ENCODE measurements at regions not wholly inside any gene's neighbourhood (a gene's known extent, or its start where the extent isn't known, plus 50 kb on each side); places are given as distances from the start of the nearest gene placed in this dataset.
A peak's percentile ranks its signal among the peaks of the same experiment; 100 is the strongest.

DNA sequence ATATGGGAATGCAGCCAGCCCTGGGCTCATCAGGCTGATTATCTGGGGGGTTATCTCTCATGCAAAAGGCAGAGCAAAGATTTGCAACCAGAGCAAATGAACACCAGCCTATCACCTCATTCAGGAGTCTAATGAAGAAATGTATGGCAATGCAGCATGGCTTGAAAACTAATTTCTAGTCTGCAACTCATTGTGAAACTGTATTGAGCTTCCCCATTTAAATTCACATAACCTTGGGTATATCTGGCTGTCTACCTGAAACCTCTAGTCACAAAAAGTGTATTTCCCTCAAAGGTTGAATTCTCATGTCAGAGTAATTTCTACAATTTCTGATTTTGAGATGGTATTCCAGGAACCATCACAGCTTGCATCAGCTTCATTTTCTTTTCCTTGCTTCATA is 240.0 kb downstream of the SDHAF3 start:
- H3K4me3 ChIP-seq = no peak overlapping the region
- H3K4me2 ChIP-seq (ENCODE audit: control insufficient read depth, insufficient read depth) = no peak overlapping the region
- H3K27ac ChIP-seq (ENCODE audit: control insufficient read depth, insufficient read depth) = no peak overlapping the region
- ChIA-PET RAD21 (ENCODE audit: unreplicated experiment) (no interaction called here), CTCF (no interaction called here), POLR2A (no interaction called here), SMC1A (ENCODE audit: uncharacterized antibody, unreplicated experiment) (no interaction called here)
- no peak overlapping the region for H2AFZ ChIP-seq (ENCODE audit: control insufficient read depth, low read depth, low read length)
- no peak for TF ChIP-seq PAX8 (IDR thresholded peaks at IDR 0.05)
- peak; percentile 37; the same call in 1 of the 2 replicates for TF ChIP-seq JUNB (IDR thresholded peaks at IDR 0.05)
- H3K4me1 ChIP-seq (ENCODE audit: control insufficient read depth, insufficient read depth, low read length) = no peaks in the 10 kb centered on the region
- no peaks in the 10 kb centered on the region for H3K9me3 ChIP-seq (replicated peaks; ENCODE audit: control insufficient read depth, insufficient read depth, low read length)
- in situ Hi-C loops (cut with MboI) = no loop called here
- no peaks in the 10 kb centered on the region for H3K27me3 ChIP-seq (replicated peaks in 1 of 2; ENCODE audit: control insufficient read depth in 2 of 2, insufficient read depth in 2 of 2, low read length in 1 of 2)
- DNase-seq (ENCODE audit: low read depth, low spot score) (no peak), ATAC-seq (peak; percentile 72), FAIRE-seq (no peak)
- H4K20me1 ChIP-seq (ENCODE audit: control insufficient read depth, insufficient read depth) = no peaks in the 10 kb centered on the region
- H3K9ac ChIP-seq (ENCODE audit: control insufficient read depth, insufficient read depth, low read length) = no peak overlapping the region
- H3K79me2 ChIP-seq (ENCODE audit: control insufficient read depth, insufficient read depth, low read length) = no peaks in the 10 kb centered on the region
- intact Hi-C loops (cut with micrococcal nuclease; ENCODE audit: unreplicated experiment) = no loop called here
- BruUV-seq (replicated peaks) = no TSS peak
- no peaks in the 10 kb centered on the region for H3K36me3 ChIP-seq (ENCODE audit: control insufficient read depth in 2 of 2, insufficient read depth in 2 of 2, low read length in 1 of 2)

DNA sequence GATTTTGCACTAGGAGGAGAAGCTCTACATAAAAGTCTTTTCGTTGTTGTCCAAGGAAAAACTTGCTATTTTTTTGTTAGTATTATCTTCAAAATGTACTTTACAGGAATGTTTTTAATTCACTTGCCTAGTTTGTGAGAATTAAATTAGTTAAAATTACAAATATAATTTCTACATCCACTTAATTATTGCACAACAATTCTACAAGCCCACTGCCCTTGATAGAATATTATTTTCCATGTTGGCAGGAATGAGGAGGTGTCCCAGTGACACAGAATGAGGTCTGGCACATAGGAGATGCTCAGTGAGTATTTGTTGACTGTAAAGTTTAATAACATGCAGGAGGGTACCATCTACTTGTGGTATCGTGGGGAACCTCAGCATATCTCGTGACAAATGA is 255.4 kb downstream of the SDHAF3 start:
- ChIA-PET RAD21 (ENCODE audit: unreplicated experiment) (no interaction called here), POLR2A (no interaction called here), SMC1A (ENCODE audit: uncharacterized antibody, unreplicated experiment) (interaction anchor here (0.8 kb wide), 1 partner anchor 18 kb away, joined by 3 read pairs; no protein-coding TSS in a partner anchor), CTCF (interaction anchor here (1.0 kb wide), 1 partner anchor 10 kb away, joined by 5 read pairs; no protein-coding TSS in a partner anchor)
- Histone ChIP-seq H3K36me3 (ENCODE audit: control insufficient read depth in 2 of 2, insufficient read depth in 2 of 2, low read length in 1 of 2) (no peaks in the 10 kb centered on the region), H3K9me3 (replicated peaks; ENCODE audit: control insufficient read depth, insufficient read depth, low read length) (no peaks in the 10 kb centered on the region), H3K9ac (ENCODE audit: control insufficient read depth, insufficient read depth, low read length) (no peak overlapping the region), H4K20me1 (ENCODE audit: control insufficient read depth, insufficient read depth) (no peaks in the 10 kb centered on the region), H3K4me1 (ENCODE audit: control insufficient read depth, insufficient read depth, low read length) (no peaks in the 10 kb centered on the region), H3K27ac (ENCODE audit: control insufficient read depth, insufficient read depth) (no peak overlapping the region), H3K4me3 (no peak overlapping the region), H3K27me3 (replicated peaks in 1 of 2; ENCODE audit: control insufficient read depth in 2 of 2, insufficient read depth in 2 of 2, low read length in 1 of 2) (no peaks in the 10 kb centered on the region), H3K4me2 (ENCODE audit: control insufficient read depth, insufficient read depth) (no peak overlapping the region), H3K79me2 (ENCODE audit: control insufficient read depth, insufficient read depth, low read length) (no peaks in the 10 kb centered on the region), H2AFZ (ENCODE audit: control insufficient read depth, low read depth, low read length) (no peak overlapping the region)
- FAIRE-seq (no peak), ATAC-seq (no peak), DNase-seq (ENCODE audit: low read depth, low spot score) (no peak)
- 0% methylated on average over 3 of the region's 3 CpGs for WGBS (ENCODE audit: insufficient coverage, insufficient replicate concordance, low lambda C conversion rate, missing lambda C conversion rate)
- in situ Hi-C loops (cut with MboI) = no loop called here
- intact Hi-C loops (cut with micrococcal nuclease; ENCODE audit: unreplicated experiment) = no loop called here
- no TSS peak for BruUV-seq (replicated peaks)
- TF ChIP-seq, protein P1, sequence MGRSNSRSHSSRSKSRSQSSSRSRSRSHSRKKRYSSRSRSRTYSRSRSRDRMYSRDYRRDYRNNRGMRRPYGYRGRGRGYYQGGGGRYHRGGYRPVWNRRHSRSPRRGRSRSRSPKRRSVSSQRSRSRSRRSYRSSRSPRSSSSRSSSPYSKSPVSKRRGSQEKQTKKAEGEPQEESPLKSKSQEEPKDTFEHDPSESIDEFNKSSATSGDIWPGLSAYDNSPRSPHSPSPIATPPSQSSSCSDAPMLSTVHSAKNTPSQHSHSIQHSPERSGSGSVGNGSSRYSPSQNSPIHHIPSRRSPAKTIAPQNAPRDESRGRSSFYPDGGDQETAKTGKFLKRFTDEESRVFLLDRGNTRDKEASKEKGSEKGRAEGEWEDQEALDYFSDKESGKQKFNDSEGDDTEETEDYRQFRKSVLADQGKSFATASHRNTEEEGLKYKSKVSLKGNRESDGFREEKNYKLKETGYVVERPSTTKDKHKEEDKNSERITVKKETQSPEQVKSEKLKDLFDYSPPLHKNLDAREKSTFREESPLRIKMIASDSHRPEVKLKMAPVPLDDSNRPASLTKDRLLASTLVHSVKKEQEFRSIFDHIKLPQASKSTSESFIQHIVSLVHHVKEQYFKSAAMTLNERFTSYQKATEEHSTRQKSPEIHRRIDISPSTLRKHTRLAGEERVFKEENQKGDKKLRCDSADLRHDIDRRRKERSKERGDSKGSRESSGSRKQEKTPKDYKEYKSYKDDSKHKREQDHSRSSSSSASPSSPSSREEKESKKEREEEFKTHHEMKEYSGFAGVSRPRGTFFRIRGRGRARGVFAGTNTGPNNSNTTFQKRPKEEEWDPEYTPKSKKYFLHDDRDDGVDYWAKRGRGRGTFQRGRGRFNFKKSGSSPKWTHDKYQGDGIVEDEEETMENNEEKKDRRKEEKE (IDR thresholded peaks at IDR 0.05) = no peak
- TF ChIP-seq MEF2B (IDR thresholded peaks at IDR 0.05; ENCODE audit: partially characterized antibody, poor library complexity, severe bottlenecking) (no peak), GABPA (IDR thresholded peaks at IDR 0.05; ENCODE audit: low read depth) (no peak), SMC3 (IDR thresholded peaks at IDR 0.05; ENCODE audit: borderline replicate concordance, low read length) (no peak), RUNX3 (IDR thresholded peaks at IDR 0.05; ENCODE audit: low read length) (no peak), CEBPZ (IDR thresholded peaks at IDR 0.05; ENCODE audit: low read depth, low read length) (no peak), FOXM1 (IDR thresholded peaks at IDR 0.05; ENCODE audit: low read depth, low read length) (no peak), TCF12 (IDR thresholded peaks at IDR 0.05; ENCODE audit: low read depth, low read length) (no peak)
- TF ChIP-seq, protein P2, sequence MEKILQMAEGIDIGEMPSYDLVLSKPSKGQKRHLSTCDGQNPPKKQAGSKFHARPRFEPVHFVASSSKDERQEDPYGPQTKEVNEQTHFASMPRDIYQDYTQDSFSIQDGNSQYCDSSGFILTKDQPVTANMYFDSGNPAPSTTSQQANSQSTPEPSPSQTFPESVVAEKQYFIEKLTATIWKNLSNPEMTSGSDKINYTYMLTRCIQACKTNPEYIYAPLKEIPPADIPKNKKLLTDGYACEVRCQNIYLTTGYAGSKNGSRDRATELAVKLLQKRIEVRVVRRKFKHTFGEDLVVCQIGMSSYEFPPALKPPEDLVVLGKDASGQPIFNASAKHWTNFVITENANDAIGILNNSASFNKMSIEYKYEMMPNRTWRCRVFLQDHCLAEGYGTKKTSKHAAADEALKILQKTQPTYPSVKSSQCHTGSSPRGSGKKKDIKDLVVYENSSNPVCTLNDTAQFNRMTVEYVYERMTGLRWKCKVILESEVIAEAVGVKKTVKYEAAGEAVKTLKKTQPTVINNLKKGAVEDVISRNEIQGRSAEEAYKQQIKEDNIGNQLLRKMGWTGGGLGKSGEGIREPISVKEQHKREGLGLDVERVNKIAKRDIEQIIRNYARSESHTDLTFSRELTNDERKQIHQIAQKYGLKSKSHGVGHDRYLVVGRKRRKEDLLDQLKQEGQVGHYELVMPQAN (conservative IDR thresholded peaks at IDR 0.05) = no peak

Data from GM12878 (cell line).